ENCODE measurements at regions not wholly inside any gene's neighbourhood (a gene's known extent, or its start where the extent isn't known, plus 50 kb on each side); places are given as distances from the start of the nearest gene placed in this dataset.
"Not testable (repeated sequence)": the region's sequence is repeated elsewhere in the genome, so short reads cannot be mapped to it uniquely, and the experiment has no call there.

- not testable (repeated sequence) for TF ChIP-seq CTCF, EZH2, EZH2phosphoT487 (IDR thresholded peaks at IDR 0.05)
Observed at GRCh38 chr1:148210624-148211023, 58.5 kb upstream of the NBPF11 start.

Data from neural progenitor cell (in vitro differentiated cells).